Stimulated activated CD4-positive, alpha-beta T cell treated with anti-CD3 and anti-CD28 coated beads, TNF-alpha, amount 100 ng/mL, for 24 hours (primary cell): ENCODE measurements at regions not wholly inside any gene's neighbourhood (a gene's known extent, or its start where the extent isn't known, plus 50 kb on each side); places are given as distances from the start of the nearest gene placed in this dataset.

ENCODE experiments used
- DNase-seq, 3 experiments: peaks; one replicate each; pipeline ENCODE4 v3.0.0-alpha.2; 2020; ENCODE audit warnings: low read depth in 3 of 3

DNA sequence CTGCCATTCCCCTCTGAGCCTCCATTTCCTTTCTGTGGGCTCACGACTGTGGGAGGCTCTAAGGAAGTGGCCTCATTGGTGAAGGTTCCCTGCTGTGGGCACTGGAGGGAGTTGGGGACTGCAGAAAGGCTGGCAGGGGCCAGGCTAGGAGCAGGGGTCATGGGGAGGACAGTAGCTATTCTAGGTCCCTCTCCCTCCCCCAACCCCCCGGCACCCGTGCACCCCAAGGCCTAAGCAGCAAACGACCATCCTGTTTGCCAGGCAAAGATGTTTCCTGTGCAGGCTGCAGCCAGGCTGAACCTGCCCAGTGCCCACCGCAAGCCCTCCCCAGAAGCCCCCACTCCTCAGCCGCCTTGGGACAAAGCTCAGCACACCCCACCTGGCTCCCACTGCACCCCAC is 189.4 kb downstream of the MN1 start:
- no peak for DNase-seq

DNA sequence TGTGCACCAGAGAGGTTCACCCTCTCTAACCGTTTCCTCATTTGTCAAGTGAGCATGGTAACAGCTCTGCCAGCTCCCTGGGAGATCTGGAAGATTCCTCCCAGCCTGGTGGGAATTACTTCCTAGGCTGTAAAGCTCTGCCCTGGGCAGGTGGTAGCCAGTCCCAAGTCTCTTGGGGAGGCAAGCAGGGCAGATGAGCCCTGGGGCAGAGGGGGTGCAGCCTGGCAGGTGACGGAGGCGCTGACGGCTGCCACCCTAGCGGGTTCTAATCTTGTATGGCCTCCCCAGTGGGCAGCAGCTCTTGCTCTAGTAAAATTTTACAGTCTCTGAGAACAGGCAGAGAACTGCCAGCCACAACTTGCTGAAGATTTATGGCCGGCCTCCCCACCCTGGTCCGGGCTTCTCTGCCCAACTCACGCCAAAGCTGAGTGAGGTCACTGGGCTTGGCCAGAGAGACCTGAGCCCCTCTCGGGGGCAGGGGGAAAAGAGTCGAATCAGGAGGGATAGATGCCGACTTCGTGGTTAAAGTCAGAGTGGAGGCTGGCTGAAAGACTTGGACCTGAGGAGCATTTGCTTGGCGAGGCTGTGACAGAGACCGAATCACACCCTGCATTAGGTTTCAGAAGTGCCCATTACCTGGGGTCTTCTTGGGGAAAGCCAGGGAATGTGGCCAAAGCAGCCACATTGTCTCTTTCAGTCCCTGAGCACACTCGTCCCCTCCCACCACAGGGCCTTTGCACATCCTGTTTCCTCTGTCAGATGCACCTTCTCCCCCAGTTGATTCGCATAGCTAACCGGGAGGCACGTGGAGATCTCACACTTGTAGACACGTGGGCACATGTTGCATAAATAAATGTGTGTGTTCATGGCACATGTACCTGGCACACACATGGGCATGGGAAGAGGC is 188.2 kb downstream of the MN1 start:
- DNase-seq, result no peak

DNA sequence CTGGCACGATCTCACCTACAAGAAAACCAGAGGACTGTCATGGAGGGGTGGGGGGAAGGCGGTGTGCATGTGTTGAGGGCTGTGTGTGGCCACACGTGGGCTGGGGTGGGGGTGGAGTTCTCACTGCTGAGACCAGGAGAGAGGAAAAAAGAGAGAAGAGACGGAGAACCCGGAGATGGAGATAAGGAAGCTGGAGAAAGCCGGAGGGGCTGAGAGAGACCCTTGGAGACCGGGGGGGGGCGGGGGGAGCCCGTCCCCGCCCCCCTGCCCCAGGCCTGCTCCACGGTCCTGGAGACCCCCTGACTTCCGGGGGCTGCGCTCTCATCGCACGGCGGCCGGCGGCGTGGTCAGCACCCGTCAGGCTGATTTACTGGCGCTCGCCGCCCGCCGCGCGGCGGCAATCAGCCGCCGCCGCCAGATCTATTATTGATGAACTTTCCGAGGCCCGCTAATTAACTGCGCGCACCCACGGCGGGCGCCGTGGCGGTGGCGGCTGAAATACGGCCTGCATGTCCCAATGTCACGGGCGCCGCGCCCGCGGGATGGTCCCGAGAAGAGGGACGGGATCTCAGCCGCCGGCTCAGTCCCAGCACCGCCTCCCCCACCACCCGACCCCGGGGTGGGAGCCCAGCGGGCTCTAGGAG is 187.4 kb downstream of the MN1 start:
- no peak for DNase-seq

DNA sequence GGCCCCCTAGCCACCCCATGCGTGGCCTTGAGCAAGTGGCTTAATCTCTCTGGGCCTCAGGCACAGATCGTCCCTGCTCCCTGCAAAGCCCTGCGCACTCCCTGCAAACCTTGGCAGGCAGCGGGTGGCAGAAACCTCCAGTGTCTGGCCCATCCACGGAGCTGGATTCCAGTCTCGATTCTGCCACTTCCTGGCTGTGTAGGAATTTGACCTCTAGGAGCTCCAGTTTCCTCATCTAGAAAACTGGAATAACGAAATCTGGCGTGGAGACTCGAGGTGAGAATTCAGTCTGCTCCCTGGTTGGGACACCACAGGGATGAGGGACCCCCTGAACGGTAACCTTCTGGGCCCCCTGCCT is 186.9 kb downstream of the MN1 start:
- DNase-seq, result no peak

DNA sequence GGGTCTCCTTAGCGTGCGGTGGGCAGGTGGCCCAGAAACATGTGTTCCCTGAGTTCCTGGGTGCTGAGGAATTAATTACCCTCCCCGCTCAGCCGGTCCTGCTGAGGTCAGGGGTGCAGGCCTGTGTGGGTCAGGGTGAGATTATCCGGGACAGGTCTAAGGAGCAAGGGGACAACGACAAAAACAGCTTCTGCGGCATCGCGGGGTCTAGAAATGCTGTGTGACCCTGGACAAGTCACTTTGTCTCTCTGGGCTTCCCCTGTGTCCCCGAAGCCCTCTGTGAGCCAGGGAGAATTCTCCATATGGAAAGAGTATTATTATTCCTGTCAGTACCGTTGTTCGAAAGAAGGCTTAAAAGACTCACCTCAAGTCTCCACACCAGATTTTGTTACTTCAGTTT is 186.1 kb downstream of the MN1 start:
- no peak for DNase-seq

DNA sequence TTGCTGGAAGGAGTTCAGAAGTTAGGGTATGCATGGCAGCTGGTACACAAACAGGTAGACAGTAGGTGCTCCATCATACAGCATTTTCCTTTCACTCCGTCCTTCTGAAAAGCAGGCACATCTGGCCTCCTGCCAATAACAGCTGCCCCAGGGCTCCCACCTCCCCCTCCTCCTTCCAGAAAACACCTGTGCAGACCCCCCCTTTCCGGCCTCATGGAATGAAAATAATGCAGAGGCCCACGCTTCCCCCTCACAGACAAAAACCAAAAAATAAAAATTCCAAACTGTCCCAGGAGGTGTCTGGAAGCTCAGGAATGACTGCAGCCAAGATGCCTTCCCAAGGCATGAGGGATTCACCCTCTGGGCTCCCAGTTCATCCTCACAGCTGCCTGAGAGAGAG is 185.5 kb downstream of the MN1 start:
- DNase-seq, result no peak

DNA sequence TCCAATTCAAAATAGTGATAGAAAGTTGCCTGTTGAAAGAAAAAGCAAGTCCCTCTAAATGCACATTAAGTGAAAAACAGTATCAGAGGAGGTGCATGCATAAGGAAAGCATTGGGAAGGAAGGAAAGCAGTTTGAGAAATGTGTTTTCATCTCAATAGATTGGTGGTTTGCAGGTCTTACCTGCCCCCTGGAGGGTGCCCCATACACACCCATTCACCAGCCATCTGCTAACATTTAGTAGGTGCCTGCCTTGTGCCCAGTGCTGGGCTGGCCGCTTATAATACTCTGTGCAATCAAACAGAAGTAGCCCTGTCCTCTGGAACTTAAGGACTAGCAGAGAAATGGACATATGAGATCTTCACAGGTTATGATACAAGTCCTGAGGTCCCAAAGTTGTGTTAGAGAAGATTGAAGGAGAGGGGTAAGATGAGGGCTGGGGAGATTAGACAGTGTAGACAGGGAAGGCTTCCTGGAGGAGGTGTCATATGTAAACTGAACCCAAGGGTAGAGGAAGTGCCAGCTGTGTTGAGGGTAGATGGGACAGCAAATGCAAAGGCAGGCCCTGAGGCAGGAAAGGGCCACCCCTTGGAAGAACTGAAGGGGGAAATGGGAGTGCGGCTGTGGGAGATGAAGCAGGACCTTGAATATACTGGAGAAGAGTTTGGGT is 184.2 kb downstream of the MN1 start:
- DNase-seq, result no peak

DNA sequence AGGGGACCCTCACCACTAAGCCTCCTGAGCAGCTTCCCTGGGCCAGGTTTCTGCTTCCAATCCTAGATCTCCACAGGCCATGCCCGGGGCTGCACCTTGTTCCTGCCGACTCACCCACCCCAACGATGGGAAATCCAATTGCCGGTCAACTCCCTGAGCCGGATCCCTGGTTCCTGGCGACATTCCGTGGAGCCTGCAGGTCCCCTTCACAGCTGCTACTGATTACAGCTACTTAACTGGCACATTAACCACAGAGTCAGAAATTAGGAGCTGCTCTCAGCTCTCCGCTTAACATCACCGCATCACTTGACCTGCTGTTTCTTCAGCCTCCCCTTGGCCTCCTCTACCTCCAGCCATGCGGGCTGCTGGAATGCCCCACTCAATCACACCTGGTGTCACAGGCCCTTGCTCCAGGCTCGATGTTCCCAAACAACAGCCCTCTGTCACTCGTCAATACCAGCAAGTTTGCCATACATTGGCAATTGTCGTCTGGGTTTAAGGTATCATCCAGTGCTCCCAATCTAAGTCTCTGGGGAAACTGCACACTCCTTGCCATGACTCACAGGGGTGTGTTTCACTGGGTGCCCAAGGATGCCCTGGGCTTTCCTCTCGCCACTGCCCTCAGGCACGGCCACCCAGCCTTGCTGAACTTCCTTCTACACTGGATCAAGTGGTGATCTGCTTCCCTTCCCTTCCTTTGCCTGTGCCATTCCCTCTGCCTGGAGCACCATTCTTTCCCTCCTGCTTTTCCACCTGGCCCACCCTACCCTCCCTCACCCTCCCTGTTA is 181.0 kb downstream of the MN1 start:
- DNase-seq, result no peak

DNA sequence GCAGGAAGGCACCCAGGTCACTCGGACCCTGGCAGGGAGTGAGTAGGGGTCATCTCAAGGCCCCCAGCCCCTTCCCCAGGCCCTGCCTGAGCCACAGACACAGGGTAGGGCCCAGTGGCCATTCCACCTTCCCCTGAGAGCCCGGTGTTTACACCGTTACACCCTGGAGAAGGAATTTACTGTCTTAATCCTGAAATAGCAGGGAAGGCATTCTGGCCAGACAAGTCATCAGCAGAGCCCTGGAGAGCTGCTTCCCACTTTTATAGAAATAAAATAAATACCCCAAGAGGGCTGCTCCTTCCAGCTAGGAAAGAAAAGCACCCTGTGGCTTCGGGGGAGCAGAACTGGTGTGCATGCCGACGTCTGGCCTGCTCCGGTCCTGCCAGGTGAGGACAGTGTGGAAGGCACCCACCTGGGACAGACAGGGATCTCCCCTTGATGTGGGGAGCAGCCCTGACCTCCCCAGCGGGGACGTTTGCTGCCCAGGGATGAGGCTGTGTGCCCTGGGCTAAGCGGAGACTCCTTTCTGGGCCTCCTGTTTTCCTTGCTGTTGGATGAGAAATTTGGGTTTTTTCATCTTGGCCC is 180.0 kb downstream of the MN1 start:
- DNase-seq, result no peak

DNA sequence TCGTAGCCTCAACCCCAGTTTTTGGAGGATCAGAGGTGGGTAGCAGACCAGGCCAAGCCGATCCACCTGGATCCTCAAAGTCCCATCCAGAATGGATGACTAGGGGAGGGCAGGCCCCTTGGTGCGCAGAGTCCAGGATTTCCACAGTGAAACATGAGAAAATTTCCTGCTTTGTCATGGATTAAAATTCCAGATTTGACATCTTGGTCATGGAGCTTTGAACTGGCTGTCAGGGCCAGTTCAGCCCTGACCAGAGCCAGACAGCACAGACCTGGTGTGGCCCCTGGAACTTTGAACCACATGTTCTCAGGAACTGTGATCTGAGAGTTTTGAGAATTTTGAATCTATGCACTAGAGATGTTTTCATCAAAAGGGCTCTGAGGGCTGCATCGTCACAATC is 177.5 kb downstream of the MN1 start:
- no peak for DNase-seq

DNA sequence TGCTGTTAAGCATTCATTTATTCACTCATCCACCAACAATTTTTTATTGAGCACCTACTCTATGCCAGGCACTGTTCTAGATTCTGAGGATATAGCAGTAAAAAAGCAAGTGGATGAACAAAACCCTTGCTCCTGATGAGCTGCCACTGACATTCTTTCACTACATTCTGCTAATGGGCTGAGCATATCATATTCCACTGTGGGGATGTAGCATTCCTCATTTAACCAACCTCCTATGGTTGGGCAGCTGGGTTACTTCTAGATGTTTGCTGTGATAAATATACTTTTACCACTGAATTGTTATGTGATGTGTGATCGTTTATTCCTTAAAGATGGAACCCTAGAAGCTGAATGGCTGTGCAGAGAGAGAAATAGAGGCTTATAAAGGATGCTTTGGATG is 176.9 kb downstream of the MN1 start:
- DNase-seq, result no peak

DNA sequence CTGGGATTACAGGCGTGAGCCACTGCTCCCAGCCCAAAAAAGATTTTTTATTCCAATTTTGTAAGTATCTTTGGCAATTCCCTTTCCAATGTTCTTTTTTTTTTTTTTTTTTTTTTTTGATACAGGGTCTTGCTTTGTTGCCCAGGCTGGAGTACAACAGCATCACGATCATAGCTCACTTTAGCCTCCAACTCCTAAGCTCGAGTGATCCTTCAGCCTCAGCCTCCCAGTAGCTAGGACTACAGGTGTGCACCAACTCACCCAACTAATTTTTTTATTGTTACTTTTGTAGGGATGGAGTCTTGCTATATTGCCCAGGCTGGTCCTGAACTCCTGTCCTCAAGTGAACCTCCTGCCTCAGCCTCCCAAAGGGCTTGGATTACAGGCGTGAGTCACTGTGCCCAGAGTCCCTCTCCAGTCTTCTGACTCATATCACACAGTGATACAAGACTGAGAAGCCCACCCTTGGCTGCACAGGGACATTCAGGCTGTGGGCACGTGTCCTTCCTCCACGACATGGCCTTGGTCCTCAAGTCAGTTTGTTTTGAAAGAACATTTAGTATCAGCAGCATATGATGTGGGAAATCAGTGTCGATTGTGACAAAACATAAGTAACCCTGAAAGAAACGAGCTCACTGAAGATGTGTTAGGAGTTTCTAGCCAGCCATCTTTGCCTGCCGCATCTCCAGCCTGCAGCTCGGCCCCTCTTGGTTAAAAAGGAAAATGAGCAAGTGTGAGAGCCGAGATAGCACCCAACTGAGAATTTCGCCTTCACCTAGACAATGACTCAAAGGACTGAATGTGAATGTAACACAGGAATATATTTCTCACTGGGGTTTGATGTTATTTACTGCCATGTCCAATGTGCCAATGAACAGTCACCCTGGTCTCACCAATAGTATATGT is 175.5 kb downstream of the MN1 start:
- DNase-seq, result no peak

DNA sequence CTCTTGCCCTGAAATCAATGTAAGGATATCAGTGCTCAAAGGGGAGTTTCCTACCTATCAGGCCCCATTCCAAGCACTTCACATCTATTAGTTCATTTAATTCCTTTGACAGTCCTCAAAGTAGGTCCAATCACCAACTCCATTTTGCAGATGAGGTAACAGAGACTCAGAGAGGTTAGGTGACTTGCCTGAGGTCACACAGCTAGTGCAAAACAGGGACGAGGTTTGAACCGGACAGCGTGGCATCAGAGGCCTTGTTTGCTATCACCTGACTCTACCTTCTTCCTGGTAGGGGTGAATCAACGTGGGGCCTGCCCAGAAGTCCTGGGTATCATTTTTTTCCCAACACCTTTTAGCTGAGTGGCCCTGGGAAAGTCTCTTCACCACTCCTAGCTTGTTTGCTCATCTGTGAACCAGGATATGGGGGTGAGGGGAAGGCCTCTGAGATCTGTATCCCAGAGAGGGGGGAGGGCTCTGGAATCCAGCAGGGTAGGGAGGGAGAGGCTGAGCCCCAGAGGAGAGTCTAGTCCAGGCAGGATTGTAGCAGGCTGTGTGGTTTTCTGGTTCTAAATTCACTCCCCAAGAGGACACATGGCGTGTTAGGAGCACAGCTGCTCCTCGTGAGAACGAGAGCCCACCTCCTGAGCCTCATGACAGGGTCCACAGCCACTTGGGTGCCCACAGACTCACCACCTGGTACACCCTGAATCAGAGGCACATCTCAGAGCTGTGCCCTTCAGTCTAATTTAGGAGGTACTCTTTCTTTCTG is 174.7 kb downstream of the MN1 start:
- DNase-seq, result no peak

DNA sequence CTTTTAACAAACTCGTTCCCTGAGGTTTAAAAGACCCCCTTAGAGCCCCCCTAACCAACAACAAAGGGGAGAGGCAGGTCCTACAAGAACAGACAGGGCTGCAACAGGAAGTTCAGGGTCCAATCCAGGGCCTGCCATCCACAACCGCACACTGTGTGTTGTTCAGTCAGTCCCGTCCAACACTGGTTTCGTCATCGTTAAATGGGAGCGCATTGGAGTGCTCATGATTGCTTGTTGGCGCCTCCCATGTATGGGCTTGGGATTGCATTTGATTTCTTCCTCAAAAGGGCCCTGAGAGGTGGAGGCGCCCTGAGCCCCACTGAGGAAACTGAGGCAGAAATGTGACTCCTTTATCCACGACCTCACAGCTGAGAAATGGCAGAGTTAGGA is 174.1 kb downstream of the MN1 start:
- no peak for DNase-seq

DNA sequence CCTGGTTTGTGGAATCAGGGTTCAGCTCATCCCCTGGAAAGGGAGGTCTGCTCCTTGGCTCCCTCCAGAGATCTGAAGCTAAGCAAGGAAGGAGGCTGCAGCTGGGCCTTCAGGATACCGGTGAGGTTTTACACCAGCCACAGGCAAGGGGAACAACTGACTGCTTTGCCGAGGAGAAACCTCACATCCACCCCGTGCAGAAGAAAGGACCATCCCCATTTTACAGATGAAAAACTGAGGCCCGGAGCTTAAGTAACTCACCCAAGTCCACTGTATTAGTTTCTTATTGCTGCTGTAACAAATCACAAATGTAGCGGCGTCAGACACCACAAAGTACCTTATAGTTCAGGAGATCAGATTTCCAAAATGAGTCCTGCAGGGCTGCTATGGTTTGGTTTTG is 173.7 kb downstream of the MN1 start:
- no peak for DNase-seq

DNA sequence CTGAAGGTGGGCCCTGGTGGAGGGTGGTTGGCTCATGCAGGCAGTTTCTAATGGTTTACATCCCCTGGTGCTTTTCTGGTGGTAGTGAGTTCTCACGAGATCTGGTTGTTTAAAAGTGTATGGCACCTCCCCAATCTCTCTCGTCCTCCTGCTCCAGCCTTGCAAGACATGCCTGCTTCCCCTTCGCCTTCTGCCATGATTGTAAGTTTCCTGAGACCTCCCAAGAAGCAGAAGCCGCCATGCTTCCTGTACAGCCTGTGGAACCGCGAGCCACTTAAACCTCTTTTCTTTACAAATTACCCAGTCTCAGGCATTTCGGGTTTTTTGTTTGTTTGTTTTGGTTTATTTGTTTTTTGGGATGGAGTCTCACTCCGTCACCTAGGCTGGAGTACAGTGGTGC is 173.2 kb downstream of the MN1 start:
- DNase-seq, result no peak

DNA sequence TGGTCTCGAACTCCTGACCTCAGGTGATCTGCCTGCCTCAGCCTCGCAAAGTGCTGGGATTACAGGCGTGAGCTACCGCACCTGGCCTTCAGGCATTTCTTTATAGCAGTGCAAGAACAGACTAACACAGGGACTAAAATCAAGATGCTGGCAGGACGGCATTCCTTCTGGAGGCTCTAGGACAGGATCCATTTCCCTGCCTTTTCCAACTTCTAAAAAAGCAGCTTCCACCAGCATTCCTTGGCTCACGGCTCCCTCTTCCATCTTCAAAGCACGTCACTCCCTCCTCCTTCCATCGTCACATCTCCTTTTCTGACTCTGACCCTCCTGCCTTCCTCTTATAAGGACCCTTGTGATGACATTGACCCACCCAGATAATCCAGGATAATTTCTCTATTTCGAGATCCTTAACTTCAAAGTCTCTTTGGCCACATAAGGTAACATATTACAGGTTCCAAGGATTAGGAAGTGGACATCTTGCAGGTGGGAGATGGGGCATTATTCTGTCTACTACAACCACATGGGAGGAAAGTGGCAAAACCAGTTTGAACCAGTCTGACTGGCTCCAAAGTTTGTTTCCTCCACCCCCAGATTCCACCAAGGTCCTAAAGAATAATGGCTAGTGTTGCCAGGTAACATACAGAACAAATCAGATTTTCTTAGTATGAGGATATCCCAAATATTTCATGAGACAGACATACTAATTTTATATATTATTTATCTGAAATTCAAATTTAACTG is 172.5 kb downstream of the MN1 start:
- no peak for DNase-seq

DNA sequence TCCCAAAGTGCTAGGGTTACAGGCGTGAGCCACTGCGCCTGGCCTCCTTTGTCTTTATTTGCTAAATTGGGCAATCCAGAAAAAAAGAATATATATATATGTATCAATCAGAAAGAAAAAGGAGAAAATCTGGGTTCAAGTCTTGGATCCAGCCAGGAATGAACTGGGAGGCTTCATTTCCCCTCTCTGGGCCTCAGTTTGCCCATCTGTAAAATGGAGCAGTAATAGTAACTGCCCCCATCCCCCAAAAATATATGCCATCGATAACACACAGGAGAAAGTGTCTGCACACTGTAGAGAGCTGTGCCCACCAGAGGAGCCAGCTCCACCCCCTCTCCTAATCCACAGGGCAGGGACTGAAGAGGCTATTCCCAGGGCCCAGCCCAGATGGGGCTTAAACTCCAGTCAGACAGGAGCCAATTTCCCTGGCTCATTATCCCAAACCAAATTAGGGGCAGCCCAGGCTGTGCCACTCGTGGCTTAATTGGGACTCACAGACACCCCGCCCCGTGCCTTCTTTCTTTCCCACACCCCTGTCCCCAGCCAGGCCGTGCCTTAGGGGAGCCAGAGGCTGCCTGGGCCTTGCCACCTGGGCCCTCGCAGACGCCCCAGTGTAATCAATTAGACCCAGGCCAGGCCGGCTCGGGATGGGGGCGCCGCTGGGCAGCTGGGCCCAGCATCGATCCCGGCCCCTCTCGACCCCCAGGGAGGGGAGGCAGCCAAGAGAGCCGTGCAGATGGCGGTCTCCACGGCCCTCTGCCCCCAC is 171.5 kb downstream of the MN1 start:
- no peak for DNase-seq

DNA sequence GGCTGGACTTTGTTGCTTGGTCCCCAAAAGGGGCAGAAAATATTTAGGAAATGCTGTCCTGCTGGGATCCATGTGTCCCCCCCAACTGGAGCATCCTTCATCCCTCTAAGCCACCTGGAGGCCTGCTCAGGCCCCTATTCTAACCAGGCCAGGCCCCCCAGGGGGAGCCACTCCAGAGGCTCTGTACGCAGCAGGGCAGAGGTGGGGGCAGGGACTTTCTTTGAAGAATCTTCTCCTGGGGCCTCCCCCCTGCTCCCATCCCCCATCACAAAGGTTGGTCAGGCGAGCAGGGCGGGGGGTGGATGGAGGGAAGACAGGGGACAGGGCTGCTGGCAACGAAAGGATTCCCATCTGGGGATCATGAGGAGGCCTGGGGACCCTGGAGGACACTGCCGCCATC is 170.8 kb downstream of the MN1 start:
- no peak for DNase-seq
